Vagina (tissue), 2 donors: ENCODE measurements at regions not wholly inside any gene's neighbourhood (a gene's known extent, or its start where the extent isn't known, plus 50 kb on each side); places are given as distances from the start of the nearest gene placed in this dataset.

Experiments used
- CTCF ChIP-seq, 3 experiments: fragments of 450-650 bp in 2 of 3; fragments of 200-600 bp in 1 of 3; sonication (generic) in 1 of 3; IDR thresholded peaks; one replicate each; pipeline ENCODE4 v1.5.1; 2017 to 2019; ENCODE audit warnings: antibody characterized with exemption in 3 of 3, mild to moderate bottlenecking in 2 of 3, moderate library complexity in 2 of 3
- POLR2A ChIP-seq, 2 donors: fragments of 450-650 bp; IDR thresholded peaks; one replicate each; pipeline ENCODE4 v1.6.1; 2017; ENCODE audit warnings: antibody characterized with exemption in 2 of 2, mild to moderate bottlenecking in 2 of 2, moderate library complexity in 2 of 2
- POLR2AphosphoS5 ChIP-seq, 2 donors: sonication (generic); formaldehyde crosslinking; IDR thresholded peaks; one replicate each; pipeline ENCODE4 v1.9.0; 2017; ENCODE audit warnings: antibody characterized with exemption in 2 of 2, mild to moderate bottlenecking in 2 of 2, low read depth in 1 of 2; ENCODE audit not compliant: insufficient read depth in 1 of 2

- TF ChIP-seq CTCF (IDR thresholded peaks at IDR 0.05) (no peak), POLR2A (IDR thresholded peaks at IDR 0.05) (no peak), POLR2AphosphoS5 (IDR thresholded peaks at IDR 0.05; ENCODE audit: insufficient read depth in 1 of 2, low read depth in 1 of 2) (no peak)
Measured at GRCh38 chr3:48084170-48084569, 68.0 kb upstream of the MAP4 start.
